Testis (tissue), 2 donors: ENCODE measurements at regions not wholly inside any gene's neighbourhood (a gene's known extent, or its start where the extent isn't known, plus 50 kb on each side); places are given as distances from the start of the nearest gene placed in this dataset.

ENCODE experiments used
- DNase-seq: peaks from one replicate; pipeline ENCODE4 v3.0.0-alpha.2; 2019
- H3K27ac ChIP-seq, 2 donors: fragments of 200-600 bp; sonication (generic); one replicate each; pipeline ENCODE4 v1.5.1; 2019
- H3K27me3 ChIP-seq: fragments of 200-600 bp; sonication (generic); one replicate; pipeline ENCODE4 v1.5.1; 2019
- H3K36me3 ChIP-seq: fragments of 200-600 bp; sonication (generic); one replicate; pipeline ENCODE4 v1.5.1; 2017; ENCODE audit warnings: low read depth; ENCODE audit errors: missing control alignments
- H3K4me1 ChIP-seq: fragments of 200-600 bp; sonication (generic); one replicate; pipeline ENCODE4 v1.5.1; 2019
- H3K4me3 ChIP-seq, 2 donors: fragments of 200-600 bp; sonication (generic); one replicate each; pipeline ENCODE4 v1.5.1; 2017 to 2019
- H3K9me3 ChIP-seq: fragments of 200-600 bp; sonication (generic); one replicate; pipeline ENCODE4 v1.5.1; 2017
- CTCF ChIP-seq, 3 experiments: fragments of 450-650 bp in 2 of 3; fragments of 200-600 bp in 1 of 3; sonication (generic) in 1 of 3; IDR thresholded peaks; one replicate each; pipeline ENCODE4 v1.5.1; 2016 to 2019; ENCODE audit warnings: antibody characterized with exemption in 3 of 3, mild to moderate bottlenecking in 2 of 3, moderate library complexity in 1 of 3
- POLR2A ChIP-seq: fragments of 450-650 bp; IDR thresholded peaks from one replicate; pipeline ENCODE4 v1.6.1; 2017; ENCODE audit warnings: antibody characterized with exemption, mild to moderate bottlenecking, moderate library complexity
- WGBS, 2 donors: methylation state at CpG; one replicate each; pipeline ENCODE4 v1.1.5; 2018; 5-methylcytosine and 5-hydroxymethylcytosine counted together
- intact Hi-C: fragments of 100-400 bp; cut with DNase I; formaldehyde crosslinking; loops from one replicate; pipeline ENCODE4 v1.15.1; 2023; ENCODE audit warnings: low total_unique reads

GRCh38 chr1:183724350-183725042 is 71.4 kb upstream of the APOBEC4 start:
- intact Hi-C loops = no loop called here
- 86 to 88% methylated on average over 3 to 5 of the region's 5 CpGs for WGBS, 2 donors
- Histone ChIP-seq H3K9me3 (no peaks in the 10 kb centered on the region), H3K27me3 (no peaks in the 10 kb centered on the region), H3K27ac (no peak overlapping the region), H3K36me3 (no peaks in the 10 kb centered on the region), H3K4me3 (no peak overlapping the region), H3K4me1 (no peaks in the 10 kb centered on the region)
- no peak for DNase-seq
- TF ChIP-seq CTCF (IDR thresholded peaks at IDR 0.05) (no peak), POLR2A (no peak)

- TF ChIP-seq CTCF (IDR thresholded peaks at IDR 0.05) (no peak), POLR2A (no peak)
- H3K27ac ChIP-seq = no peak overlapping the region
- H3K36me3 ChIP-seq = no peaks in the 10 kb centered on the region
- no peaks in the 10 kb centered on the region for H3K27me3 ChIP-seq
- DNase-seq = no peak
- H3K9me3 ChIP-seq = no peaks in the 10 kb centered on the region
- WGBS, 2 donors = 91 to 100% methylated on average over 2 of the region's 2 CpGs
- no peak overlapping the region for H3K4me3 ChIP-seq
- no peaks in the 10 kb centered on the region for H3K4me1 ChIP-seq
- intact Hi-C loops = no loop called here
Observed at GRCh38 chr1:183723571-183723970, 70.5 kb upstream of the APOBEC4 start.

- Histone ChIP-seq H3K9me3 (no peaks in the 10 kb centered on the region), H3K4me1 (no peaks in the 10 kb centered on the region), H3K36me3 (no peaks in the 10 kb centered on the region), H3K27me3 (no peaks in the 10 kb centered on the region), H3K4me3 (no peak overlapping the region), H3K27ac (no peak overlapping the region)
- TF ChIP-seq POLR2A (no peak), CTCF (IDR thresholded peaks at IDR 0.05) (no peak)
- intact Hi-C loops = no loop called here
- DNase-seq = no peak
- WGBS, 2 donors = 86 to 92% methylated on average over 1 of the region's 1 CpG
Observed at GRCh38 chr1:183721041-183721440, 67.9 kb upstream of the APOBEC4 start.

- intact Hi-C loops = no loop called here
- H3K4me1 ChIP-seq = no peaks in the 10 kb centered on the region
- H3K27ac ChIP-seq = no peak overlapping the region
- H3K36me3 ChIP-seq = no peaks in the 10 kb centered on the region
- H3K27me3 ChIP-seq = no peaks in the 10 kb centered on the region
- H3K4me3 ChIP-seq = no peak overlapping the region
- DNase-seq = no peak
- no peak for TF ChIP-seq CTCF (IDR thresholded peaks at IDR 0.05)
- no peak for TF ChIP-seq POLR2A
- H3K9me3 ChIP-seq = no peaks in the 10 kb centered on the region
- WGBS, 2 donors = 55 to 64% methylated on average over 3 of the region's 3 CpGs
Observed at GRCh38 chr1:183720028-183720427, 66.9 kb upstream of the APOBEC4 start.

GRCh38 chr1:183719289-183719688 is 66.2 kb upstream of the APOBEC4 start:
- TF ChIP-seq POLR2A = no peak
- TF ChIP-seq CTCF (IDR thresholded peaks at IDR 0.05) = no peak
- H3K4me1 ChIP-seq = no peaks in the 10 kb centered on the region
- no peaks in the 10 kb centered on the region for H3K36me3 ChIP-seq
- no peak for DNase-seq
- no peak overlapping the region for H3K4me3 ChIP-seq
- 79 to 91% methylated on average over 2 of the region's 2 CpGs for WGBS, 2 donors
- H3K27ac ChIP-seq = no peak overlapping the region
- H3K9me3 ChIP-seq = no peaks in the 10 kb centered on the region
- intact Hi-C loops = no loop called here
- H3K27me3 ChIP-seq = no peaks in the 10 kb centered on the region
